HG02571 (cell line): ENCODE measurements at regions not wholly inside any gene's neighbourhood (a gene's known extent, or its start where the extent isn't known, plus 50 kb on each side); places are given as distances from the start of the nearest gene placed in this dataset.
A peak's percentile ranks its signal among the peaks of the same experiment; 100 is the strongest.
"Not testable (repeated sequence)": the region's sequence is repeated elsewhere in the genome, so short reads cannot be mapped to it uniquely, and the experiment has no call there.

ENCODE experiments used
- ATAC-seq: cut with Tn5 transposase; IDR thresholded peaks from one replicate; pipeline ENCODE4 v1.9.1; 2021; ENCODE audit warnings: mild to moderate bottlenecking, moderate library complexity; ENCODE audit not compliant: unreplicated experiment

DNA sequence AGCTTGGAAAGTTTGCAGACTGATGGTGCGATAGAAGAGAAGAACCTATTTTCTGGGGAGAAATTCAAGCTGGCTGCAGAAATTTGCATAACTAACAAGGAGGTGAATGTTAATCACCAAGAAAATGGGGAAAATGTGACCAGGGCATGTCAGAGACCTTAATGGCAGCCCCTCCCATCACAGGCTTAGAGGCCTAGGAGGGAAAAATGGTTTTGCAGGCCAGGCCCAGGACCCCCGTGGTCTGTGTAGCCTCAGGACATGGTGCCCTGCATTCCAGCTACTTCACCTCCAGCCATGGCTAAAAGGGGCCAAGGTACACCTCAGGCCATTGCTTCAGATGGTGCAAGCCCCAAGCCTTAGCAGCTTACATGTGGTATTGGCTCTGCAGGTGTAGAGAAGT is 207.1 kb upstream of the CXorf66 start:
- no peak for ATAC-seq

DNA sequence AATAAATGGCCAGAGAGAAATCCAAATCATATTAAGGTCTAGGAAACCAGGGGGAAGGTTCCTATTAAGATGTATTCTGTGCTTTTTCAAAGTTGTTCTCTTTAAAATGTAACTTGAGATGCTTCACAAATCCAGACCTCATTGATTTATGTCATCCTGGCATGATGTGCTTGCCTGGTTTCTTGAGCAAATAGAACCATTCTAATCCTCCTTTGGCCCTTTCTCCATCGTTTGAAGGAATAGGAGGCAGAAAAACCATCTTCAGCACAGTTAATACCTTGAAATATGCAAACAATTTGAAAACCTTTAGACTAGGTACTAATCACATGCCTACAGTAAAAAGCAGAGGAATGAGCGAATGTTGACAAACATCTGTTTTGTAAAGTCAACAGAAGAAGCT is 202.2 kb upstream of the CXorf66 start:
- ATAC-seq: no peak

- no peak for ATAC-seq
These were observed 200.5 kb upstream of the CXorf66 start for GRCh38 chrX:140165849-140166248.

DNA sequence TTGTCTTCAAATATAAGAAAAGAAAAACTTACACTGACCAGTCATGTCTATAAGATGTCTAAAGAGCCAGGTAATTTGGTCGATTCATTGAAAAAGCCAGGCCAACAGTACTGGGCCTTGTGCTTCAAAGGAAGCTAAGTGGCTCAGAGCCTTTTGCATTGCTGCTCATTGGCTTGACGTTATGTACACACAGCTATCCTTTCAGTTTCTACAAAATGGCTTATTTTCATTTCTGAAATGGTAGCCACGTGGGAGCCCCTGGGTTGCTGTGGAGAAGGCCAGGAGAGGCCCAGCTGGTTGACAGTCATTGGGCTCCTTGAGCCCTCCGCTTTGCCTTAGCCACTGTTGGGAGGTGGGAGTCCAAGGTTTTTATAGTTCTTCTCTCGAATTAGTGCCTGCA is 199.1 kb upstream of the CXorf66 start:
- no peak for ATAC-seq

GRCh38 chrX:140163371-140164159 is 198.2 kb upstream of the CXorf66 start:
- ATAC-seq: no peak

GRCh38 chrX:140157611-140158010 is 192.3 kb upstream of the CXorf66 start:
- ATAC-seq: no peak

- ATAC-seq: no peak
These were observed 191.8 kb upstream of the CXorf66 start for GRCh38 chrX:140157143-140157542.

DNA sequence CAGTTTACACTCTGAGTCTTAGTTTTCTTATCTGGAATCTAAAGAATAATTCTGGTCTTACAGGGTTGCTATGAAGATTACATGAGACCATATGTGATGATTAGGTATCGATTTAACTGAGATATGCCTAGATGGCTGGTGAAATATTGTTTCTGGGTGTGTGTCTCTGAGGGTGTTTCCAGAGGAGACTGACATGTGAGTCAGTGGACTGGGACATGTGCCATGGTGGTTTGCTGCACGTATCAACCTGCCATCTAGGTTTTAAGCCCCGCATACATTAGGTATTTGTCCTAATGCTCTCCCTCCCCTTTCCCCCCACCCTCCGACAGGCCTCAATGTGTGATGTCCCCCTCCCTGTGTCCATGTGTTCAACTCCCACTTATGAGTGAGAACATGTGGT is 186.0 kb upstream of the CXorf66 start:
- ATAC-seq: no peak

GRCh38 chrX:140149761-140150160 is 184.4 kb upstream of the CXorf66 start:
- ATAC-seq: no peak

- ATAC-seq: no peak
These were observed 176.2 kb upstream of the CXorf66 start for GRCh38 chrX:140141444-140142029.

DNA sequence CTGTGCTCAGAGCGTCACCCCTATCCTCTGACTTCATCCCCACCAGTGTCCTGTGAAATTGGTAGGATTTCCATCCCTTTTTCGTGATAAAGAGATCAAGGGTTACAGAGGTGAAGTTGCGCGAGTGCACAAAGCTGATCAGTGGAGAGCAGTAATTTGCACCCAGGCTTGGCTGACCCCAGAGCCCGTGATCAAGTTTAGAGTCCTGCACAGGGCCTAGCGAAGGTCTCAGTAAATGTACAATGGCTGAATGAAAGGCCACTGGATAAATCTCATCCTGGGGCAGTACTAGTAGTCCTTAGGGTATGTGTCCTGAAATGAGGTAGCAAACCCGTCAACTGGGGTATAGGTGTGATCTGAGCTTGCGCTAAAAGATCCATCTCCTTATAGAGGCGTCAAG is 173.2 kb upstream of the CXorf66 start:
- ATAC-seq: not testable (repeated sequence)

DNA sequence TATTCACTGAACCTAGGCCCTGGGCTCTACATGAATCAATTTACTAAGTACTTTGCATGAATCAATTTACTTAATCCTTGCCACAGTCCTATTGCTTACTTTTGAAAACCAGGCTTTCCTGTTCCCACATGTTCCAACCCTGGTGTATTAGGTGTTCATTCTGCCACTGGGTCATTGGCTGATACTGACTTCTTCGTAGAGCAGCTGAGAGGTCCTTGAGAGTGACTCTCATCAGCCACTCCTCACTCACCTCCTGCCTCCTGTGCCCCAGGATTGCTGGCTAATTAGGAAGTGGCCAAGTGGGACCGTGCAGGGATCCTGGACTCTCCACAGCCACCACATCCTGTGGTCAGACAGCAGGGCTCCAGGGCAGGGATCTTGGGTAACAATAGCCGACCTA is 172.7 kb upstream of the CXorf66 start:
- ATAC-seq: not testable (repeated sequence)

- no peak for ATAC-seq
These were observed 167.6 kb upstream of the CXorf66 start for GRCh38 chrX:140132937-140133336.

DNA sequence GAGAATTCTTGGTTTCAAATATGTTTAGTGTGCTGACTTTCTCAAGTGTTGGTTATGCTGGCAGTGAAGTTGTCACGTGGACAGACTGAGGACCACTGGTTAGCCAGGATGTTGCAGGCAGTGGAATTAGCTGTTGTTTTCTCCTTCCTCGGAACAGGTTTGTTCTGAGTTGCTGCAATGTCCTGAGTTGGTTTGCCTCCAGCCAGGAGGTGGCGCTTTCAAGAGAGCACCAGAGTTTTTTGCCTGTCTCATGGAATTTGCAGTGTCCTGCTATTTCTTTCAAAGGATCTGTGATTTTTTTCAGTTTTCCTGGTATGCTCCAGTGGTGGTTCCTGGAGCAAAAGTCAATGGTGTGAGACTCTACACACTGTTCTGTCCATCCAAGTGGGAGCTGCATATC is 158.1 kb upstream of the CXorf66 start:
- no peak for ATAC-seq

DNA sequence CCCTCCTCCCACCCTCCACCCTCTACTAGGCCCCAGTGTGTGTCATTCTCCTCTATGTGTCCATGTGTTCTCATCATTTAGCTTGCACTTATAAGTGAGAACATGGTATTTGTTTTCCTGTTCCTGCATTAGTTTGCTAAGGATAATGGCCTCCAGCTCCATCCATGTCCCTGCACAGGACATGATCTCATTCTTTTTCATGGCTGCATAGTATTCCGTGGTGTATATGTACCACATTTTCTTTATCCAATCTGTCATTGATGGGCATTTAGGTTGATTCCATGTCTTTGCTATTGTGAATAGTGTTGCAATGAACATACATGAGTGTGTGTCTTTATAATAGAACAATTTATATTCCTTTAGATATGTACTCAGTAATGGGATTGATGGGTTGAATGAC is 148.7 kb upstream of the CXorf66 start:
- ATAC-seq: not testable (repeated sequence)

DNA sequence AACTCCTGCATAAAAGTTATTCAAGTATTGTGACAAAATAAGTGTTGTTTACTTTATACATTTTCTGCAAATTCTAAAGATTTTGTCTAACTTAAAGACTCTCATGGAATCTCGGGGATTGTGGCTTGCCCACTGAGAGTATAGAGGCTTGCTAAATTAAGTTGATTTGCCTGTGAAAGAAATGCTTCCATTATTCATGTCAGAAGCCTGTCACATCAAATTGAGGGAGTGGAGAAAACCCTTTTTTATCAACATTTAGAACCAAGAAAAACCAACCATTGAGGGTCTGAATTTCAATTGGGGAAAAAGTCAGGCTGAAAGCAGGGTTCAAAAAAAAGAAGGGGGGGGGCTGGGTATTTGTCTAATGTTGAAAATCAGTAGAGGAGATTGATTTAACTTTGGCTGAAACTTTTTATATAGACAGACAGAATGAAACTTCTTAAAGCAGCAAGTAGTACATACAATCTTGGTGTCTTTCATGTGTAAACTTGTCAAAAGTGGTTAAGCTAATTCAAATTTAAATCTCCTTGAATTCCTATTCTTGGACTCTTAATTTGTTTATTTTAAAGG is 144.8 kb upstream of the CXorf66 start:
- ATAC-seq: no peak

- ATAC-seq: no peak
These were observed 139.4 kb upstream of the CXorf66 start for GRCh38 chrX:140104760-140105159.

GRCh38 chrX:140099221-140099620 is 133.9 kb upstream of the CXorf66 start:
- no peak for ATAC-seq

- no peak for ATAC-seq
These were observed 126.8 kb upstream of the CXorf66 start for GRCh38 chrX:140092121-140092520.

DNA sequence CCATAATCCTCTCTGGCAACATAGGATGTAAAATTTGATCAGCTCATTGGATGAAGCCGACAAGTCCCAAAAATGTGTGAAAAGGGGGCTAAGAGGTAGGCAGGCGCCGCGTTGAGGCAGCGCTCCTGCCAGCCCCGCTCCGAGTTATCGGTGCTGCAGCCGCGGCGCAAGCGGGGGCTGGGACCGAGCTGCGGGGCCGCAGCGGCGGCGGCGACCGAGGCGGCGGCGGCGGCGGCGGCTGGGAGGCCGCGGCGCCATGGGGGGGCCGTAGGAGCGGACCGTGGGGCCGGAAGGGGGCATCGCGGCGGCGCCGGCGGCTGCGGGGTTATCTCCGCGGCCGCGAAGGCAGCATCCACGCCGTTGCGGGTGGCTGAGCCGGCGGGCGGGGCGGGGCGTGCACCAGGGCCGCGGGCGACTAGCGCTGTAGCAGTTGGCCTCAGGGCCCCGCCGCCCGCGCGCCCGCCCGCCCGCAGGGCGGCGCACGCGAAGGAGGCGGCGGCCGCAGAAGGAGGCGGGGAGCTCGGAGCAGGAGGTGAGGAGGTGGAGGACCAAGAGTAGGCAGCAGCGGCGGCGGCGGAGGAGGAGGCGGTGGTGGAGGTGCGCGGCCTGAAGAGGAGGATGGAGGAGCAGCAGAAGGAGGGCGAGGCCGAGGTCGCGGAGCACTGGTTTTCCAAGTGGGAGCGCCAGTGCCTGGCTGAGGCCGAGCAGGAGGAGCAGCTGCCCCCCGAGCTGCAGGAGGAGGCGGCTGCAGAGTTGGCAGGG is 126.0 kb upstream of the CXorf66 start:
- ATAC-seq: peak; percentile 58

DNA sequence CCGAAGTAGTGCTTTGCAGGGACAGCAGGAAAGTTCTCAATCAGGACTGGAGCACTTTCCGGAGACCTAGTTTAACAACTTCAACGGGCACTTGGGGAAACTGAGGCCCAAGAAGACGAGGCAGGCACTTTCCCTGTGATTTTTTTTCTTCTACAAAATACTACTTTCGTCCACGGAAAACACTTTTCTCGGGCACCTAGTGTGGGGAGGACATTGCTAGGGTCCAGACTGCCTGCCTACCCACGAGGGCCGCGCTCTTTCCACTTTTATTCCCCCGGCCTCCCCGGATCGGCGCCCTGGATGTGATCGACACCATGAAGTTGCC is 125.4 kb upstream of the CXorf66 start:
- ATAC-seq: no peak

- ATAC-seq: no peak
These were observed 123.1 kb upstream of the CXorf66 start for GRCh38 chrX:140088438-140088837.
